GM12878 (cell line): ENCODE measurements at regions not wholly inside any gene's neighbourhood (a gene's known extent, or its start where the extent isn't known, plus 50 kb on each side); places are given as distances from the start of the nearest gene placed in this dataset.

ENCODE experiments used
- ATAC-seq: fragments of 200-7000 bp; cut with Tn5 transposase; 3 replicates; pipeline ENCODE4 v1.9.1; 2020; ENCODE audit warnings: mild to moderate bottlenecking, moderate library complexity
- BruUV-seq: library from RNA; stranded (reverse); fragments of 400-500 nt; replicated peaks from 2 replicates; lab custom pipeline; 2021; lab: Mats Ljungman, UMichigan
- CTCF ChIA-PET: fragments of 300-600 bp; sonication (Branson Sonifier 250); formaldehyde crosslinking; extraction: SDS; loops from one replicate; lab custom pipeline; 2021; ENCODE audit warnings: inconsistent platforms; lab: Yijun Ruan, JAX
- POLR2A ChIA-PET: fragments of 350-600 bp; formaldehyde crosslinking; extraction: SDS; loops from one replicate; lab custom pipeline; 2021; ENCODE audit warnings: inconsistent platforms; lab: Charles Lee
- RAD21 ChIA-PET: fragments of 300-600 bp; sonication (Branson Sonifier 250); formaldehyde crosslinking; loops from one replicate; lab custom pipeline; 2023; ENCODE audit warnings: antibody characterized with exemption; ENCODE audit not compliant: unreplicated experiment; lab: Charles Lee
- SMC1A ChIA-PET: fragments of 300-600 bp; sonication (Branson Sonifier 250); formaldehyde crosslinking; loops from one replicate; lab custom pipeline; 2023; ENCODE audit not compliant: unreplicated experiment, uncharacterized antibody; lab: Charles Lee
- DNase-seq: peaks from one replicate; pipeline ENCODE4 v3.0.0-alpha.2; 2011; ENCODE audit warnings: low read depth, low spot score
- FAIRE-seq: peaks from 3 replicates; lab custom pipeline; 2011; peaks lifted over from hg19 to GRCh38; lab: Jason Lieb, UNC
- H2AFZ ChIP-seq: 2 replicates; pipeline ENCODE4 v1.6.0; 2011; ENCODE audit warnings: low read depth, low read length, control low read depth; ENCODE audit not compliant: control insufficient read depth
- H3K27ac ChIP-seq: 2 replicates; pipeline ENCODE4 v1.5.1; 2011; ENCODE audit warnings: control low read depth; ENCODE audit not compliant: control insufficient read depth, insufficient read depth
- H3K27me3 ChIP-seq, 2 experiments: replicated peaks in 1 of 2; 2 replicates each; pipeline versions ENCODE4 v1.6.0 to v1.6.1; 2011; ENCODE audit warnings: low read length in 1 of 2; ENCODE audit not compliant: control insufficient read depth in 2 of 2, insufficient read depth in 2 of 2
- H3K36me3 ChIP-seq, 2 experiments: 2 replicates each; pipeline ENCODE4 v1.5.1; 2011; ENCODE audit warnings: low read length in 1 of 2; ENCODE audit not compliant: control insufficient read depth in 2 of 2, insufficient read depth in 2 of 2
- H3K4me1 ChIP-seq: 2 replicates; pipeline ENCODE4 v1.6.1; 2011; ENCODE audit warnings: mild to moderate bottlenecking, low read length, moderate library complexity, mixed read lengths; ENCODE audit not compliant: control insufficient read depth, insufficient read depth
- H3K4me2 ChIP-seq: 2 replicates; pipeline ENCODE4 v1.6.0; 2011; ENCODE audit warnings: control low read depth; ENCODE audit not compliant: control insufficient read depth, insufficient read depth
- H3K4me3 ChIP-seq: fragments of 200-600 bp; sonication (generic); 2 replicates; pipeline ENCODE4 v1.5.1; 2016
- H3K79me2 ChIP-seq: 2 replicates; pipeline ENCODE4 v1.6.0; 2011; ENCODE audit warnings: low read length; ENCODE audit not compliant: control insufficient read depth, insufficient read depth
- H3K9ac ChIP-seq: 2 replicates; pipeline ENCODE4 v1.8.0; 2011; ENCODE audit warnings: low read length, control low read depth, mixed read lengths; ENCODE audit not compliant: control insufficient read depth, insufficient read depth
- H3K9me3 ChIP-seq: replicated peaks from 3 replicates; pipeline ENCODE4 v1.5.1; 2011; ENCODE audit warnings: mild to moderate bottlenecking, low read length; ENCODE audit not compliant: control insufficient read depth, insufficient read depth
- H4K20me1 ChIP-seq: 2 replicates; pipeline ENCODE4 v1.6.0; 2011; ENCODE audit not compliant: control insufficient read depth, insufficient read depth
- ATF2 ChIP-seq: IDR thresholded peaks from 2 replicates; pipeline ENCODE4 v1.6.1; 2012; ENCODE audit warnings: low read length, inconsistent platforms
- CBX5 ChIP-seq: sonication (generic); IDR thresholded peaks from 2 replicates; pipeline ENCODE4 v1.6.1; 2016; ENCODE audit warnings: low read depth, moderate library complexity, mild to moderate bottlenecking, inconsistent platforms
- DPF2 ChIP-seq: fragments of 450-650 bp; IDR thresholded peaks from 2 replicates; pipeline ENCODE4 v1.6.1; 2017; ENCODE audit warnings: mild to moderate bottlenecking
- ETV6 ChIP-seq, 2 experiments: fragments of 450-650 bp in 1 of 2; IDR thresholded peaks in 1 of 2; conservative IDR thresholded peaks in 1 of 2; 2 replicates each; pipeline ENCODE4 v1.6.1; 2014; ENCODE audit warnings: antibody characterized with exemption in 1 of 2, borderline replicate concordance in 1 of 2, low read depth in 1 of 2, mild to moderate bottlenecking in 1 of 2, moderate library complexity in 1 of 2
- IRF5 ChIP-seq: fragments of 450-650 bp; IDR thresholded peaks from 2 replicates; pipeline ENCODE4 v1.6.1; 2017; ENCODE audit warnings: borderline replicate concordance
- MYC ChIP-seq: IDR thresholded peaks from 2 replicates; pipeline ENCODE4 v1.6.1; 2011; ENCODE audit warnings: mild to moderate bottlenecking, low read length, moderate library complexity, inconsistent platforms; ENCODE audit not compliant: insufficient read depth, insufficient replicate concordance, insufficient read length, severe bottlenecking
- NR2C1 ChIP-seq: fragments of 450-650 bp; IDR thresholded peaks from 2 replicates; pipeline ENCODE4 v1.6.1; 2017; ENCODE audit warnings: antibody characterized with exemption, mild to moderate bottlenecking, moderate library complexity
- PAX8 ChIP-seq: fragments of 450-650 bp; IDR thresholded peaks from 2 replicates; pipeline ENCODE4 v1.6.1; 2017; ENCODE audit warnings: mild to moderate bottlenecking, moderate library complexity
- PML ChIP-seq: IDR thresholded peaks from 2 replicates; pipeline ENCODE4 v1.6.1; 2012; ENCODE audit warnings: low read length, inconsistent platforms
- RB1 ChIP-seq: fragments of 450-650 bp; formaldehyde crosslinking; IDR thresholded peaks from 2 replicates; pipeline ENCODE4 v1.6.1; 2017; ENCODE audit warnings: mild to moderate bottlenecking, borderline replicate concordance
- SKIL ChIP-seq: fragments of 450-650 bp; IDR thresholded peaks from 2 replicates; pipeline ENCODE4 v1.6.1; 2017; ENCODE audit warnings: mild to moderate bottlenecking, low read depth, inconsistent platforms; ENCODE audit not compliant: poor library complexity, severe bottlenecking
- SMAD5 ChIP-seq: IDR thresholded peaks from 2 replicates; pipeline ENCODE4 v1.6.1; 2016; ENCODE audit warnings: antibody characterized with exemption, low read depth
- SREBF2 ChIP-seq: IDR thresholded peaks from 2 replicates; pipeline ENCODE4 v1.6.1; 2012; ENCODE audit warnings: mild to moderate bottlenecking, low read length
- SRF ChIP-seq, 2 experiments: IDR thresholded peaks; 2 replicates each; pipeline ENCODE4 v1.6.1; 2011; ENCODE audit warnings: low read depth in 2 of 2, low read length in 2 of 2, mild to moderate bottlenecking in 1 of 2, moderate library complexity in 1 of 2
- ZNF622 ChIP-seq: fragments of 450-650 bp; IDR thresholded peaks from 2 replicates; pipeline ENCODE4 v1.6.1; 2017; ENCODE audit warnings: mild to moderate bottlenecking, inconsistent platforms
- WGBS: methylation state at CpG from one replicate; pipeline ENCODE4 v1.1.6; 2016; ENCODE audit warnings: low lambda C conversion rate; ENCODE audit not compliant: insufficient replicate concordance, insufficient coverage; ENCODE audit errors: missing lambda C conversion rate; 5-methylcytosine and 5-hydroxymethylcytosine counted together
- in situ Hi-C: fragments of 300-500 bp; cut with MboI; formaldehyde crosslinking; loops from 9 replicates; pipeline ENCODE4 v1.14.3; 2018; ENCODE audit warnings: mixed read lengths
- intact Hi-C: fragments of 100-400 bp; cut with micrococcal nuclease; formaldehyde crosslinking; loops from one replicate; pipeline ENCODE4 v1.14.2; 2022; ENCODE audit not compliant: unreplicated experiment
- TF ChIP-seq, protein P1 (sequence below): fragments of 450-650 bp; IDR thresholded peaks from 2 replicates; pipeline ENCODE4 v1.6.1; 2016; ENCODE audit warnings: mild to moderate bottlenecking, moderate library complexity, borderline replicate concordance

GRCh38 chr4:53886090-53886489 lies 178.3 kb downstream of the CHIC2 start:
- Histone ChIP-seq H3K9ac (no peak overlapping the region), H4K20me1 (no peaks in the 10 kb centered on the region), H3K79me2 (no peaks in the 10 kb centered on the region), H3K27ac (no peak overlapping the region), H3K4me1 (no peaks in the 10 kb centered on the region), H3K36me3 (no peaks in the 10 kb centered on the region), H2AFZ (no peak overlapping the region), H3K4me3 (no peak overlapping the region), H3K4me2 (no peak overlapping the region), H3K27me3 (no peaks in the 10 kb centered on the region), H3K9me3 (no peaks in the 10 kb centered on the region)
- ATAC-seq (no peak), DNase-seq (no peak), FAIRE-seq (no peak)
- ChIA-PET CTCF (interaction anchor here (1.0 kb wide), 1 partner anchor 12 kb away, joined by 3 read pairs; no protein-coding TSS in a partner anchor), POLR2A (no interaction called here), RAD21 (no interaction called here), SMC1A (interaction anchor here (0.9 kb wide), 1 partner anchor 10 kb away, joined by 3 read pairs; no protein-coding TSS in a partner anchor)
- no TSS peak for BruUV-seq
- intact Hi-C loops (no loop called here), in situ Hi-C loops (no loop called here)
- WGBS, result 10% methylated on average over 2 of the region's 2 CpGs
- no peak for TF ChIP-seq DPF2
- no peak for TF ChIP-seq SREBF2
- TF ChIP-seq SKIL, result no peak
- TF ChIP-seq ATF2, result no peak
- TF ChIP-seq PAX8, result no peak
- TF ChIP-seq CBX5, result no peak
- TF ChIP-seq PML, result no peak
- no peak for TF ChIP-seq ETV6 (conservative IDR thresholded peaks at IDR 0.05 in 1 of 2, IDR thresholded peaks at IDR 0.05 in 1 of 2; ENCODE audit: borderline replicate concordance in 1 of 2, low read depth in 1 of 2)
- TF ChIP-seq, protein P1, sequence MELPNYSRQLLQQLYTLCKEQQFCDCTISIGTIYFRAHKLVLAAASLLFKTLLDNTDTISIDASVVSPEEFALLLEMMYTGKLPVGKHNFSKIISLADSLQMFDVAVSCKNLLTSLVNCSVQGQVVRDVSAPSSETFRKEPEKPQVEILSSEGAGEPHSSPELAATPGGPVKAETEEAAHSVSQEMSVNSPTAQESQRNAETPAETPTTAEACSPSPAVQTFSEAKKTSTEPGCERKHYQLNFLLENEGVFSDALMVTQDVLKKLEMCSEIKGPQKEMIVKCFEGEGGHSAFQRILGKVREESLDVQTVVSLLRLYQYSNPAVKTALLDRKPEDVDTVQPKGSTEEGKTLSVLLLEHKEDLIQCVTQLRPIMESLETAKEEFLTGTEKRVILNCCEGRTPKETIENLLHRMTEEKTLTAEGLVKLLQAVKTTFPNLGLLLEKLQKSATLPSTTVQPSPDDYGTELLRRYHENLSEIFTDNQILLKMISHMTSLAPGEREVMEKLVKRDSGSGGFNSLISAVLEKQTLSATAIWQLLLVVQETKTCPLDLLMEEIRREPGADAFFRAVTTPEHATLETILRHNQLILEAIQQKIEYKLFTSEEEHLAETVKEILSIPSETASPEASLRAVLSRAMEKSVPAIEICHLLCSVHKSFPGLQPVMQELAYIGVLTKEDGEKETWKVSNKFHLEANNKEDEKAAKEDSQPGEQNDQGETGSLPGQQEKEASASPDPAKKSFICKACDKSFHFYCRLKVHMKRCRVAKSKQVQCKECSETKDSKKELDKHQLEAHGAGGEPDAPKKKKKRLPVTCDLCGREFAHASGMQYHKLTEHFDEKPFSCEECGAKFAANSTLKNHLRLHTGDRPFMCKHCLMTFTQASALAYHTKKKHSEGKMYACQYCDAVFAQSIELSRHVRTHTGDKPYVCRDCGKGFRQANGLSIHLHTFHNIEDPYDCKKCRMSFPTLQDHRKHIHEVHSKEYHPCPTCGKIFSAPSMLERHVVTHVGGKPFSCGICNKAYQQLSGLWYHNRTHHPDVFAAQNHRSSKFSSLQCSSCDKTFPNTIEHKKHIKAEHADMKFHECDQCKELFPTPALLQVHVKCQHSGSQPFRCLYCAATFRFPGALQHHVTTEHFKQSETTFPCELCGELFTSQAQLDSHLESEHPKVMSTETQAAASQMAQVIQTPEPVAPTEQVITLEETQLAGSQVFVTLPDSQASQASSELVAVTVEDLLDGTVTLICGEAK, result no peak
- TF ChIP-seq RB1, result no peak
- TF ChIP-seq IRF5, result no peak
- TF ChIP-seq NR2C1, result no peak
- no peak for TF ChIP-seq SRF (IDR thresholded peaks at IDR 0.05; ENCODE audit: low read depth in 2 of 2, low read length in 2 of 2)
- TF ChIP-seq MYC, result no peak
- TF ChIP-seq SMAD5, result no peak
- TF ChIP-seq ZNF622, result no peak
